ENCODE measurements at regions not wholly inside any gene's neighbourhood (a gene's known extent, or its start where the extent isn't known, plus 50 kb on each side); places are given as distances from the start of the nearest gene placed in this dataset.

DNA sequence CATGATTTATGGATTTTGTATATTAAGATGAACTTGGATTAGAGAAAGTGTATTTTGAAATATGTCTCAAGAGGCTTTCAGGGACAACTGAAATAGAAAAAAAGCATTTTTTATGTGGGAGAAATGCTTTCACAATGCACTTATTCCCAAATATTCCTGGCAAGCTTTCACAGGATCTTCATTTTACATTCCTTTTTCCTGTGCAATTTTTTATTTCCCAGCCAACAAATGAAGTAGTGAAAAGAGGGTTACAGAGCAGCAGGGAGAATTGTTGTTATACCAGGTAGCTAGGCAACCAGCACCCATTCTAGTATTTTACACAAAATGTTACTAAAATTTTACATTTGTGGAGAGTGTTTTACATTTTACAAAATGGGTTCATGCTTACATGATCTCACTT, 167.0 kb upstream of the RPRM start (continued):
- TF ChIP-seq, protein P1, sequence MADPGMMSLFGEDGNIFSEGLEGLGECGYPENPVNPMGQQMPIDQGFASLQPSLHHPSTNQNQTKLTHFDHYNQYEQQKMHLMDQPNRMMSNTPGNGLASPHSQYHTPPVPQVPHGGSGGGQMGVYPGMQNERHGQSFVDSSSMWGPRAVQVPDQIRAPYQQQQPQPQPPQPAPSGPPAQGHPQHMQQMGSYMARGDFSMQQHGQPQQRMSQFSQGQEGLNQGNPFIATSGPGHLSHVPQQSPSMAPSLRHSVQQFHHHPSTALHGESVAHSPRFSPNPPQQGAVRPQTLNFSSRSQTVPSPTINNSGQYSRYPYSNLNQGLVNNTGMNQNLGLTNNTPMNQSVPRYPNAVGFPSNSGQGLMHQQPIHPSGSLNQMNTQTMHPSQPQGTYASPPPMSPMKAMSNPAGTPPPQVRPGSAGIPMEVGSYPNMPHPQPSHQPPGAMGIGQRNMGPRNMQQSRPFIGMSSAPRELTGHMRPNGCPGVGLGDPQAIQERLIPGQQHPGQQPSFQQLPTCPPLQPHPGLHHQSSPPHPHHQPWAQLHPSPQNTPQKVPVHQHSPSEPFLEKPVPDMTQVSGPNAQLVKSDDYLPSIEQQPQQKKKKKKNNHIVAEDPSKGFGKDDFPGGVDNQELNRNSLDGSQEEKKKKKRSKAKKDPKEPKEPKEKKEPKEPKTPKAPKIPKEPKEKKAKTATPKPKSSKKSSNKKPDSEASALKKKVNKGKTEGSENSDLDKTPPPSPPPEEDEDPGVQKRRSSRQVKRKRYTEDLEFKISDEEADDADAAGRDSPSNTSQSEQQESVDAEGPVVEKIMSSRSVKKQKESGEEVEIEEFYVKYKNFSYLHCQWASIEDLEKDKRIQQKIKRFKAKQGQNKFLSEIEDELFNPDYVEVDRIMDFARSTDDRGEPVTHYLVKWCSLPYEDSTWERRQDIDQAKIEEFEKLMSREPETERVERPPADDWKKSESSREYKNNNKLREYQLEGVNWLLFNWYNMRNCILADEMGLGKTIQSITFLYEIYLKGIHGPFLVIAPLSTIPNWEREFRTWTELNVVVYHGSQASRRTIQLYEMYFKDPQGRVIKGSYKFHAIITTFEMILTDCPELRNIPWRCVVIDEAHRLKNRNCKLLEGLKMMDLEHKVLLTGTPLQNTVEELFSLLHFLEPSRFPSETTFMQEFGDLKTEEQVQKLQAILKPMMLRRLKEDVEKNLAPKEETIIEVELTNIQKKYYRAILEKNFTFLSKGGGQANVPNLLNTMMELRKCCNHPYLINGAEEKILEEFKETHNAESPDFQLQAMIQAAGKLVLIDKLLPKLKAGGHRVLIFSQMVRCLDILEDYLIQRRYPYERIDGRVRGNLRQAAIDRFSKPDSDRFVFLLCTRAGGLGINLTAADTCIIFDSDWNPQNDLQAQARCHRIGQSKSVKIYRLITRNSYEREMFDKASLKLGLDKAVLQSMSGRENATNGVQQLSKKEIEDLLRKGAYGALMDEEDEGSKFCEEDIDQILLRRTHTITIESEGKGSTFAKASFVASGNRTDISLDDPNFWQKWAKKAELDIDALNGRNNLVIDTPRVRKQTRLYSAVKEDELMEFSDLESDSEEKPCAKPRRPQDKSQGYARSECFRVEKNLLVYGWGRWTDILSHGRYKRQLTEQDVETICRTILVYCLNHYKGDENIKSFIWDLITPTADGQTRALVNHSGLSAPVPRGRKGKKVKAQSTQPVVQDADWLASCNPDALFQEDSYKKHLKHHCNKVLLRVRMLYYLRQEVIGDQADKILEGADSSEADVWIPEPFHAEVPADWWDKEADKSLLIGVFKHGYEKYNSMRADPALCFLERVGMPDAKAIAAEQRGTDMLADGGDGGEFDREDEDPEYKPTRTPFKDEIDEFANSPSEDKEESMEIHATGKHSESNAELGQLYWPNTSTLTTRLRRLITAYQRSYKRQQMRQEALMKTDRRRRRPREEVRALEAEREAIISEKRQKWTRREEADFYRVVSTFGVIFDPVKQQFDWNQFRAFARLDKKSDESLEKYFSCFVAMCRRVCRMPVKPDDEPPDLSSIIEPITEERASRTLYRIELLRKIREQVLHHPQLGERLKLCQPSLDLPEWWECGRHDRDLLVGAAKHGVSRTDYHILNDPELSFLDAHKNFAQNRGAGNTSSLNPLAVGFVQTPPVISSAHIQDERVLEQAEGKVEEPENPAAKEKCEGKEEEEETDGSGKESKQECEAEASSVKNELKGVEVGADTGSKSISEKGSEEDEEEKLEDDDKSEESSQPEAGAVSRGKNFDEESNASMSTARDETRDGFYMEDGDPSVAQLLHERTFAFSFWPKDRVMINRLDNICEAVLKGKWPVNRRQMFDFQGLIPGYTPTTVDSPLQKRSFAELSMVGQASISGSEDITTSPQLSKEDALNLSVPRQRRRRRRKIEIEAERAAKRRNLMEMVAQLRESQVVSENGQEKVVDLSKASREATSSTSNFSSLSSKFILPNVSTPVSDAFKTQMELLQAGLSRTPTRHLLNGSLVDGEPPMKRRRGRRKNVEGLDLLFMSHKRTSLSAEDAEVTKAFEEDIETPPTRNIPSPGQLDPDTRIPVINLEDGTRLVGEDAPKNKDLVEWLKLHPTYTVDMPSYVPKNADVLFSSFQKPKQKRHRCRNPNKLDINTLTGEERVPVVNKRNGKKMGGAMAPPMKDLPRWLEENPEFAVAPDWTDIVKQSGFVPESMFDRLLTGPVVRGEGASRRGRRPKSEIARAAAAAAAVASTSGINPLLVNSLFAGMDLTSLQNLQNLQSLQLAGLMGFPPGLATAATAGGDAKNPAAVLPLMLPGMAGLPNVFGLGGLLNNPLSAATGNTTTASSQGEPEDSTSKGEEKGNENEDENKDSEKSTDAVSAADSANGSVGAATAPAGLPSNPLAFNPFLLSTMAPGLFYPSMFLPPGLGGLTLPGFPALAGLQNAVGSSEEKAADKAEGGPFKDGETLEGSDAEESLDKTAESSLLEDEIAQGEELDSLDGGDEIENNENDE (IDR thresholded peaks at IDR 0.05; ENCODE audit: insufficient replicate concordance, low read length) = no peak
